Stimulated activated CD4-positive, alpha-beta T cell treated with anti-CD3 and anti-CD28 coated beads, TNF-alpha, amount 100 ng/mL, for 4 hours (primary cell): ENCODE measurements at regions not wholly inside any gene's neighbourhood (a gene's known extent, or its start where the extent isn't known, plus 50 kb on each side); places are given as distances from the start of the nearest gene placed in this dataset.
"Not testable (repeated sequence)": the region's sequence is repeated elsewhere in the genome, so short reads cannot be mapped to it uniquely, and the experiment has no call there.

Experiments used
- DNase-seq, 3 experiments: peaks; one replicate each; pipeline ENCODE4 v3.0.0-alpha.2; 2020; ENCODE audit warnings: low read depth in 3 of 3

DNA sequence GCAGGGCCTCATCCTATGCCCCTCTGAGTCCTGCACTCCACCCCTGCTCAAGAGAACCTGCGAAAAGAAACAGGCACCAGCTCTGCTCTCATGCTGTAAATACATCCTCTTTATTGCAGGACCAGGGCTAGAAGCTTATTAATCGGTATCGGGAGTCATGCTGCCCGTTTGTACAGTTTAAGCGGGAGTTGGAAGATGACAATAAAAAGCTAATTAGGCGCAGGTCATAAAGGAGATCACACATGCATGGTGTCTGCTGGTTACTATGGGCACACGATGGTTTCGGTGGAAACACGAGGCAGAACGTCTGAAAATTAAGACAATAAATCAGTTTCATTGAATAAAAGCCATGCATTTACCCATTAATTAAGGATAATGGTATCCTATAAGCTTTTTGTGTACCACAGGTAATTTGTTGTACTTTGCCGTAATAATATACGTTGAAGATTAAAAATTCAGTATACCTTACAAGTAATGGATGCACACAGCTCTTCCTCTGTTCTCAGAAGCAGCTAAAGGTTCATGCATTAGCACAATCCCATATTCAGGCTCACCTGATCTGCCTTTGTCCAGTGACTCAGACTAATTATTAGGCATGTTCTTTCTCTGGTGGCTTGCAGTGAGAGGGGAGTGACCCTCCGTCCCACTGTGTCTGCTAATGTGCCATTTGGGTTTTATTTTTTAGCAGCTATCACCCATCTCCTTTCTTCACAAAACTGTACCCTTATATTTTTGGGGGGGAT lies 406.0 kb downstream of the TSHZ3 start:
- DNase-seq: no peak

DNA sequence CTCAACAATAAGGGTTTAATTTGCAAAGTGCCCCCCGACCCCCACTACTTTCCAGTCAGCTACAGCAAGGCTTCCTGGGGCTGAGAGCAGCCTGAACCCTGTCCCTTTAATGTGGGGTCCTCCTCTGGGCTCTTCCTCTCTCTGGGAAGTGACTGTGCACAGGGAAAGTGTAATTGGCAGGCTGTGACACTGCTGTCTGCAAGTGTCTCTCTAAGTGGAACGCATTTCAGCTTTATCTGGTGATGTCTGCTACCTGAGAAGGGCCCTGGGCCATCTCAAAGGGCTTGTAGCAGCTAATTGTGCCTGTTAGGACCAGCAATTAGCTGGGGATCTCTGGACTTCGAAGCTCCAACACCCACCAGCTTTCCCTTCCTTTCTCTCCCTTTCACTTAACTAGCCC lies 406.6 kb downstream of the TSHZ3 start:
- no peak for DNase-seq

DNA sequence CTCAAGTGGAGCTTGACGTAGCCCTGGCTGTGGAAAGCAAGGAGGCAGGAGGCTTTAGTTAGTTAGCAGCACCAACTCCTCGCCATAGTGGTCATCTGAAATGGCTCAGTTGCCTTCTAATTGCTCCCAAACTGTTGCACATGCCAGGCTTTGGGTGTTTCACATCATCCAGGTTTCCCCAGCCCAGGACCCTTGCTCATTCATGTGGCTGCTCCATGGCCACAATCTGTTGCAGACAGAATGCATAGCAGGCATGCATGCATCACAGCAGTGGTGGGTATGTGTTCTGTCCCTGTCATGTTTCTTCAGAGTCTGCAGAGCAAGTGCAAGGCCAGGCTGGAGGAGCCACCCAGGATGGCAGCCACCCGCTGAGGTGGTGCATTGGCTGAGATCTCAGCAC lies 407.6 kb downstream of the TSHZ3 start:
- no peak for DNase-seq

DNA sequence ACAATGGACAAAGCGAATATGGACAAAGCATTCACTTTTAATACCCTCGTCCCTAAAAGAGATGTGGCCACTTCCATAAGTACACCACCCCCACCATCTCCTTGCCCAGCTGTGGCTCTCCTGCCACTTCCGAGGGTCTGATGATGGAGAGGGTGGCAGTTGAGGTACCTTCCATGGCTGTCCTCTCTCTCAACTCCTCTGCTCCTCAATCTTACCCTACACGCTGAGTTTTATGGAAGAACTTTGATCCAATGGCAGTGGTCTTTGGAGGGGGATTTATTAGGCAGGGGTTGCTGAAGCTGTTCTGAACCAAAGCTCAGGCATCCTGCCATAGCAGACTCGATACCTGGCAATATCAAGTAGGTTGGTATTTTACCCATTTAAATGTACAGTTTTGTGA lies 413.0 kb downstream of the TSHZ3 start:
- DNase-seq: no peak

DNA sequence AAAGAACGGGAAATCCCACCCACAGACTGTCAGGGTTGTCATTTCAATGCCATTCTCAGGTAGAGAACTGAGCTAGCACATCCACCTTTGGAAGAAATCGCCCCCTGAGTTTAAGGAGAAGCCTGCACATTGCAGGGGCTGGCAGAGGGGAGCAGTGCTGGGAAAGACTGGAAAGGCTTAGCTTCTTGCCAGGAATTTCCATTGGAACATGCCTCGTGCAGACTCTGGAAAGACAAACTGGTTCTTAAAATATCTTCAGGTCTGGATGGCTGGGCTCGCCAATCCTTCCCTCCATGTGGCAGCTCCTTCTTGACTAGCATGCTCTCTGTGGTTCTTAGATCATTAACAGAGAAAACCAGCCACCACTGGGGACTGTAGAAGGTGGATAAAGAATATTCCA lies 414.1 kb downstream of the TSHZ3 start:
- DNase-seq: no peak

DNA sequence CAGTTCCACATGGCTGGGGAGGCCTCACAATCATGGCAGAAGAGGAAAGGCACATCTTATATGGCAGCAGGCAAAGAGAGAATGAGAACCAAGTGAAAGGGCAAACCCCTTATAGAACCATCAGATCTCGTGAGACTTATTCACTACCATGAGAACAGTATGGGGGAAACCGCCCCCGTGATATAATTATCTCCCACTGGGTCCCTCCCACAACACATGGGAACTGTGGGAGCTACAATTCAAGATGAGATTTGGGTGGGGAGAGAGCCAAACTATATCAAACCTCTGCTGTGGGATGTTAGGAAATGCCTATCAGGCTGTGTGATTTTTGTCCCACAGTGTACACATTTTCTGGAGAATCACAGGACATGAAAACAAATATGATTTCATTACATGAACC lies 415.8 kb downstream of the TSHZ3 start:
- DNase-seq: not testable (repeated sequence)

DNA sequence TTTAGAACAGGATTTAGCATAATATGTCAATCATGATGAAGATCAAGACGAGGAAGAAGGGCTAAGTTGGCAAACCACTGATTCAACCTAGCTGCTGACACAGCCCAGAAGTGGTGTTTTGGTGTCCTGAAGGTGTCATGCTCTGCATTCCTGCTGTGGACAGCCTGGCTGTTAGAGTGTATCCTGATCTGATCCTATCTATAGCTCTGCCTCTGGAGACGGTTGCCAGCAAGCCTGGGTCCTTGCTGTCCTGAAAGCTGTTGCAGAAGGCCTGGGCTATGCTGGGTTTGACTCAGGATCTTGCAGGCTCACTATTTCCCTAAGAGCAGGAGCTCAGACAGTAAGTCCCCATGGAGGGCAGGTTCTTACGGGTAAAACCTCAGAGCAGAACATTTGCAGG lies 416.4 kb downstream of the TSHZ3 start:
- DNase-seq: no peak

DNA sequence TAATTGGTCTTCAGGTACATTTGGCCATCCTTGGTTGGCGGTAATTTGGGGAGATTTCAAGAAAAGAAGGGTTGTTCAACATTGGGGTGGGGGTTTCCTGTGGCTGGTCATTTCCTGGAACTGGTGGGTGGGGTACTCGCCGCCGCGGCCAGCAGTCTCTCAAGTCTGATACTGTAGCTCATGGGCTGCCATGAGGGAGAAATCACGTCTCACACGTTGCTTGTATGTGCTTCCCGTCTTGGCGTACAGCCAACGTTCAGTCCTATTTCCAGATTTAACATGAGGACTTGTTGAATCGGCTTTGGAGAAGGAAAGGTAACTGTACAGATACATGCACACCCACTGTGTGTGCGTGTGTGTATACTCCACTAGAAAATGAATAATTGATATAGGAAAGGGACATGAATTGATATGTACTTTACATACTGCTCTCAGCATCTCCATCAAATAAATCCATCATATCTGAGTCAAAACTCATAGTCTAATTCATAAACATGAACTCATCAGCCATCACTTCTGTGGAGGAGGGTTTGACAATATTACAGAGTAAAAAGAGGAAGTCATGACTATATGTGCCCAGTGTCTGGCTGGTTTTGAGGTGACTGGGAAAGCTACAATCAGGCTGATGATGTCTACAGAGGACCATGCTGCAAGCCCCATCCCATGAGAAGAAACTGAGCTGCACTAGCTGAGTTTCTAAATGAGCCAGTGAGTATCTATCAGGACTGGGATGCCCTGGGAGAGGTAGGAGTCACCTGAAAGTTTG lies 418.1 kb downstream of the TSHZ3 start:
- DNase-seq: no peak

DNA sequence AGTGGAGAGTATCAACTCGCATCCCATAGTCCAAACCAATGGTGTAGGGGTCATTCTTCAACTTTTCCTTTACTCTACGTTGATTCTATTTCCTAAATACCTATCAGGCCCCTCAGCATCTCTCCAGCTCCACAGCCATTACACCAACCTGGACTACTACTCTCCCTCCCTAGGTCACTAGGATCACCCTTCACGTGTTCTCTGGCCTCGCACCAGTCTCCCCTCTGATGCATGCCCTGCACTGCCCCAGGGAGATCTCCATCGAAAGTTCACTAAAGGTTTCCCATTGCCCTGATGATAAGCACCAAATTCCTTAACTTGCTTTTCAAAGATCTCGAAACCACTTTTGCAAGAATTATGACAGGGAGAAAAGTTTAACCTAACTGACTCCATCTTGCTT lies 421.5 kb downstream of the TSHZ3 start:
- no peak for DNase-seq

DNA sequence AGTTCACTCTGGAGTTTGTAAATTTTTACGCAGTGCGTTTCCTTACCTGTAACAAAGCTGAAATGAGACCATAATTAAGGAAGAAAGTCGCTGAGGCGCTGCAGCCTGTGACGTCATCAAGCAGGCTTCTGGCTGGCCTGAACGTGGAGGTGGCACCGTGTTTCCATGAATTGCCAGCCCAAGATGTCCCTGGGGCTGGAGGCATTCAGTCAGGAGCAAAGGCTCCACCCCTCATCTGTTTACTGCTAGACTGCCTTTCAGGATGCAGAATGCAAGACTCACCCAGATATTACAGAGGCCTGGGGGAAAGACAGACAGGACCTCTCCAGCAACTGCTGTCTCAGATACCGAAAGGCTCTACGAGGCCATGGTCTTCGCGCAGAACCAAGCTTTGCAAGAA lies 424.6 kb downstream of the TSHZ3 start:
- DNase-seq: no peak

DNA sequence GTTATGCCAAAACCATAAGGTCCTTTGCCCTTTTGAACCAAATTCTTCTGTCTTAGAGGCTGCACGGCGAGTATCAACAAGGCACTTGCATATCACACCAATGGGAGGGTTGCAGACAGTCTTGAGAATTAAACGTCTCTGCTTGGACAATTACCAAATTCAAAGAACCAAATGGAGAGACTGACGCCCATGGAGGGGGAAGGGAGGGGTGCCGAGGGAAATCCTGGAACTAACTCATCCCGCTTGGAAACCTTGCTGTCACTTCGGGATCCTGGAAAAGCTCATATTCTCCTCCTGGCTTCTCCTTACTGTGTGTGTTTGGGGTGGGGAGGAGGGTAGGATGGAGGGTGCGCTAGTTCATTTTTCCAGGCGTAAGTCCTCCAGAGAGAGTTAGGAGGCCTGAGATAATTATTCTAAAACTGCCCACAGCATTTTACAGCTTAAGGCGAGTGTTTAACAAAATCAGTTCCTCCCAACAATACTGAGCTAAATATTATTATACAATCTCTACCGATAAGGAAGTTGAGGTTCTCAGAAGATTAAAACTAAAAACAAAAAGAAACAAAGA lies 425.1 kb downstream of the TSHZ3 start:
- DNase-seq: no peak

DNA sequence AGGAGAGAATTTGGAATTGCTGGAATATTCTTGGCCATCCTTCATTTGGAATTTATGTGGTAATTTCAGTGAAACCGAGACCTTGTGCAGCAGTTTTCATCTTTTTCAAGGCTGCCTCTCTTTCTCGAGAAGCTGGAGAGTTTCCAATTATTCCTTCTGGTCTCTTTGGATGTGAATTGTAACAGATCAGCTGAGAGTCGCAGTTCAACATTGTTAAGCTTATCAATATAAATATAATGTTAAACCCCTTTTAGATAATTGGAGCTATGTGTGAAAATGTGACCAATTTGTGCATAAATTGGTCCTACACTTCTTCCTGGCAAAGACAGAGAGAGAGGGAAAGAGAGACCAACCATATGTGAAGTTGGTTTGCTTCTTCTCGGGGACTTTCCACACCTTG lies 425.6 kb downstream of the TSHZ3 start:
- no peak for DNase-seq

DNA sequence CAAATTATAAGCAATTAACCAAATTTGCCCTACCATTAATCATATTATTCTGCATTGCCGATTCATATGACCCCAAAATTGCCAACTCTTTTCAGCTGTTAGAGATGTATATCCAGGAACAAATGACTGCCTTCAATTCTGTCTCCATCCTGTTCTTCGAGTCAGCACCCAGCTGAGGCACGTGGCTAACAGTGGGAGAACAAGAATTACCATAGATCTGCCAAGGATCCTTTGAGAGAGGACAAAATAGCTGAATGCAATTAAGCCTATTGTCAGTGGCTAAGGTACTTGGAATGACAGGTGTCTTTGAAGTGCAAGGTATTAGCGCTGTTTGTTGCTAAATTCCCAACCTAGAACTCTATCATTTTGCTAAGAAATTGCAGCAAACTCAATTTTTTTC lies 426.1 kb downstream of the TSHZ3 start:
- DNase-seq: no peak

DNA sequence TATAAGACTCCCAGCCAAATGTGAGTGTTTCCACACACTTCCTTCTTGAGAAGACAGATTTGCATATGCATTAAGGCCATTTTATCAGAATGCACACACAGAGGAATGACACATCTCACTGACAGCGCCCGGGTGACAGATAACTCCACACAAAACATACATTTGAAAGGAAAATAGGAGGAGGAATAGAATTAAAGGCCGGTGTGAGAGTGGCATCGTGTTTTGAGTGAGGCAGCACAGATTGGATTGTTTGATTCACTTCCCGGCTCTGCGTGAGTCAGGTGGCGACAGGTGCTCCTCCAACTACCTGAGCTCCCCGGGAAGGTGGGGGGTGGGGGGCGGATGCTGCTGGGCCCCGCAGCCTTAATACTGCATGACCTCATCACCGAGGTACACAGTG lies 429.0 kb downstream of the TSHZ3 start:
- no peak for DNase-seq

DNA sequence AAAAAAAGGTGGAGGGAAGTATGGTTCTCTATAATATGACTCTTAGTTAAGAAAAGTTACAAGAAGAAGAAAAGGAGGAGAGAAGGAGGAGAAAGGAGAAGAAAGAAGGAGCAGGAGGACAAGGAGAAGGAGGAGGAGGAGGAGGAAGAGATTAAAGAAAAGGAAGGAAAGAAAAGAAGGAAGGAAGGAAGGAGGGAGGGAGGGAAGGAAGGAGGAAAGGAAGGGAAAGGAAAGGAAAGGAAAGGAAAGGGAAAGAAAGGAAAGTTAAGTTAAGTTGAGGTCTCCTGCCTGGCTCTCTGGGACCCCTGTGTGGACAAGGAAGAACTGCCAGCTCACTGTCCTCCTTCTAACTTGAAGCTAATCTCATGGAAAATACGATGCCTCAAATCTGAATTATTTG lies 429.5 kb downstream of the TSHZ3 start:
- DNase-seq: no peak

DNA sequence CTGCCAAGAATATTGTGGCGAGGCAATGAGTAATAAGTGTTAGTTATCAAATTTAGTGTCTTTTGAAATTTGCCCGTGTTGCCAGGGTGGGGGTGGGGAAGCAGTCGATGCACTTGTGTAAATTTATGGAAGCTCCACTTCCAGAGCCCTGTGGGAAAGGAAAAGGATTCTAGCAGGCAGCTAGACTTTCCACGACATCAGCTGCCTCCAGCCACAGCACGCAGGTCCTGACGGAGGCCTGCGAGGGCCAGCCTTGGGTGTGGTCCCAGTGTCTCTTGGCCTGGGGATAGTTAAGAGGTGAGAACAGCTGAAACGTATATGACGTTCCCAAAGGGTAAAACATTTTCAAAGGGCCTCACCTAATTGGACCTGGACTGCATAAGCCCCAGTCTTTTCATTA lies 433.0 kb downstream of the TSHZ3 start:
- DNase-seq: no peak

DNA sequence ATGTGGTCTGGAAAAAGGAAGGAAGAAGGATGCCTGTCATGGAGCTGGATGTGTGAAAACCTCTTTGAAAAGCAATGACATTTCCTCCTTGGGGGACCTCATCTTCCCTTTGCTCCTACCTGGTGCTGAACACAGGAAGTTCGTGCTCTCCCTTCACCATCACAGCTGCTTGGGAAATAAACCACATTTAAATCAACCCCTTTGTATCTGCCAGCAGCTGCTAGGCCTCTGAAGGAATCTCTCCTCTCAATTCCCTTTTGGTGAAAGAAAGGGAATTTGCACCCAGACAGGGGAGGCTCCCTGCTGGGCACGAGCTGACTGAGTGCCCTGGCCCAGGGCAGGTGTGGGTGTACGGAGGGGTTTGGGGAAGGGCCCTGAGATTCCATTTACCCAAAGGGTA lies 437.7 kb downstream of the TSHZ3 start:
- no peak for DNase-seq

DNA sequence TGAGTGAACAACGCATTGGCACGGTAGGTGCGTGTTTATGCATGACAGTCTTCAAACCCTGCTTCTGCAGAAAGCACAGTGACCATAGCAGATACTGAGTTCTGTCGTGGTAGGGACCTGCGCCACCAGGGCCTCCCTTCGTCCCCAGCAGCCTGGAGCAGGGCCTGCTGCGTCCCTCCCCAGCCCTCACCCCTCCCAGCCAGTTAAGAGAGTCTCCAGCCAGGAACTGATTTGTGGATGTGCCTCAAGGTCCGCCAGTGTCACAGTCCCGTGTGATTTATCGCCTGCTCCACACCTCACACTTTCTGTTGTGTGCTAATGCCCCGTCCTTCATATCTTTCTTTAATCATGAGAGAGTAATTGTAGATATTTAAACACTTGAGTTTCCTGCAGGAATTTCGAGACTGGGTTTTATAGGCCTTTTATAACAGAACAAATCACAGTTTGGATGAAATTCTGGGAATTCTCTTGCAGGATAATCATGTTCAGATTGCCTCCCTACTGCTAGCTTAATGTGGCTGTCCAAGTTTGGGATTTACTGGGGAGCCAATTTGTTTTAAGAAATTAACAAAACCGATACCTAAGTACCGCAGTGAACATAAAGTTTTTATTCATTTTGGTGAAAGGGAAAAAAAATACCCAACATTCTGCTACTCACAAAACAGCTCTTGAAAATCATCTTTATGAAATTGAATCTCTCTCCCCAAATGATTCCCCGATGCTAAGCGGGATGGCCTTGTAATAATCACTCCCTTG lies 438.6 kb downstream of the TSHZ3 start:
- no peak for DNase-seq

DNA sequence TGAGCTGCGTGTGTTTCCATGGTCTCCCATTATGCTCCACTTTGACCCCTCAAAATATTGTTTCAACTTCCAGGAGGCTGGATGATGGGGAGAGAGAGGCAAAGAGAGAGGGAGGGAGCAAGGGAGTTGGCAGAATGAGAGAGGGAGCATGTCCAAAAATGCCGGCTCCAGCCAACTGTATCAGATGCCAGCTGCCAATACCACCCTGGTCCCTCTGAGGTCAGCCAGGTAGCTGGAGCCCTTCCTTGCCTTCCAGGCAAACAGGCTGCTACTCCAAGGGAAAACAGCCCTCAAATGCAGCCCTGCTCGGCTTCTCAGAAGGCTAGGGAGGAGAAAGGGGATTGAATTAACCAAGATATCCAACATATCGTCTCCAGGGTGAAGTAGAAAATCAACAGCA lies 440.0 kb downstream of the TSHZ3 start:
- no peak for DNase-seq

DNA sequence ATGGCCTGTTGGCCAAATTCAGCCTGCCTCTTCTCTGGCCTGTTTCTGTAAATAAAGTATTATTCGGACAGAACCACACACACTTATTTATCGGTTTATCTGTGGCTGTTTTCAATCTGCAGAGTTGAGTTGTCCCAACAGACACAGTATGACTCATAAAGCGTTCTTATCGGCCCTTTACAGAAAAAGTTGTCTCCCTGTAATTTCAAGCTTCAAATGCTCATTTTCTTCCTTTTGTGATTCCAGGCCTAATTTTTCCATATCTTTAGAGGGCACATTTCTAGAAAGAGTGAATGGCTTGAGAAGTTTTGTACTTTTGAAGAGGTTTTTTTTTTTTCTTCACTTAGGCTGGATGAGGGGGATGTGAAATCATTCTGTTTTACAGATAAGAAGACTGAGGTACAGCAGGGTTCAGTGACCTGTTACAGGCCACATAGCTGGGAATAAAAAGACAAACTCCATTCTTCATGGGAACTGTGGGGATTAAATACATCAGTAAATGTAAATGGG lies 440.9 kb downstream of the TSHZ3 start:
- DNase-seq: no peak

DNA sequence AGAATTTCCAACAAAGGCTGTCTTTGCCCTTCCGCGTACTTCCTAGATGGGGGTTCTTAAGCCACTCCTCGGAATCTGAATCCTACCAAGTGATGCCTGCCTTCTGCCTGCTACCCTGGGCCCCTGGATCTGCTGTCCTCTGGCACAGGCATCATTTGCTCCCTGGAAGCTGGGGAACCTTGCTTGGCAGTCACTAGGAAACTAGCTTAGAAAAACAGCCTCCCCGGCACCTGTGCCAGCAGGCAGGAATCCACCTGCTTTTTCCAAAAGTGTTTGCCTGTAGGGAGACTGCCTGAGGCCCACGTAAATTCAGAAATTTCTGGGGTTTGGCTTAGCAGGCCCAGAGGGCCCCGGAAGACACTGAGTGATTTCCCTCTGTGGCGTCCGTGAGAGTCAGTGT lies 442.4 kb downstream of the TSHZ3 start:
- no peak for DNase-seq

DNA sequence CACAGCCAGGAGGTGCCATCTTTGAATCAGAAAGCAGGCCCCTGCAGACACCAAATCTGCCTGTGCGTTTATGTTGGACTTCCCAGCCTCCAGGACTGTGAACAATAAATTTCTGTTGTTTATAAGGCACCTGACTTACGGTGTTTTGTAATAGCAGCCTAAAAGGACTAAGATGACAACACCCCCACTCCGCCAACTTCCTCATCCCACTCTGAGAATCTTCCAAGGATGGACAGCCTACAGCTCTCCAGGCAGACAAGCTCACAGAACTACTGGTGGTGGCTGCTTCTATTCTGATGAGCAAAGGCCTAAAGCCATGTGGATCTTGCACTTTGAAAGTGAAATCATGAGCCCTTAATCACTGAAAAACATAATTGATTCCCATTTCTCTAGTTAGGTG lies 449.2 kb downstream of the TSHZ3 start:
- DNase-seq: no peak
